ENCODE measurements at regions not wholly inside any gene's neighbourhood (a gene's known extent, or its start where the extent isn't known, plus 50 kb on each side); places are given as distances from the start of the nearest gene placed in this dataset.

DNA sequence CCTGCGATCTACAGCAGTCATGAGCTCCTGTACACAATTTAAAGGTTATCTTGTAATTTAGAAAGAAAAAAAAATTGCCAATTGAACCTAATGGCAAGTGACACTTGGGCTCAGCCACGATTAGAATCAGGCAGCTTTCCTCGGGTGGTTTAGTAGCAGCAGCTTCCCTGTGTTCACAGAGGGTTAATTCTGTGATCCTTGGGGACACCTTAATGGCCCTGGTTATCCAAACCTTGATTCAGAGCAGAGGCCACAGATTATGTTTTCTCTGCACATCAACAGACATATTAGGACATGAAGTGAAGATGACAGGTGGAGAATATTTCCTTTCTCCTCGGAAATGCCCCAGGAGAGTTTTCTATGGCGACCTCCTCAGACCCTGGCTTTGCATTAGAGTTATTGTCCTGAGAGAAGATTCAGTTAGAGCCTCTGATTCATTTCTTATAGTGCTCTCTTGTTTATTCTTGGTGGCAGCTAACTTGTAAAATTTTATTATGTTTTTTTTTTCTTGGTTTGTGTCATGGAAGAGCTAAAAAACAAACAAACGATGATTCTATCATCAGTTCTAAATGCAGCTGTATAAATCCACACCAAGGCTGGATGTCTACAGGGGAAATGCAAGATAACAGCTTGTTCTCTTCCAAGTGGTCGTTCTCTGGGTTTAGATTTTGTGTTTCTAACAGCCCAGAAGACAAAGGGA lies 351.2 kb upstream of the DYNLRB2 start:
- TF ChIP-seq, protein P1, sequence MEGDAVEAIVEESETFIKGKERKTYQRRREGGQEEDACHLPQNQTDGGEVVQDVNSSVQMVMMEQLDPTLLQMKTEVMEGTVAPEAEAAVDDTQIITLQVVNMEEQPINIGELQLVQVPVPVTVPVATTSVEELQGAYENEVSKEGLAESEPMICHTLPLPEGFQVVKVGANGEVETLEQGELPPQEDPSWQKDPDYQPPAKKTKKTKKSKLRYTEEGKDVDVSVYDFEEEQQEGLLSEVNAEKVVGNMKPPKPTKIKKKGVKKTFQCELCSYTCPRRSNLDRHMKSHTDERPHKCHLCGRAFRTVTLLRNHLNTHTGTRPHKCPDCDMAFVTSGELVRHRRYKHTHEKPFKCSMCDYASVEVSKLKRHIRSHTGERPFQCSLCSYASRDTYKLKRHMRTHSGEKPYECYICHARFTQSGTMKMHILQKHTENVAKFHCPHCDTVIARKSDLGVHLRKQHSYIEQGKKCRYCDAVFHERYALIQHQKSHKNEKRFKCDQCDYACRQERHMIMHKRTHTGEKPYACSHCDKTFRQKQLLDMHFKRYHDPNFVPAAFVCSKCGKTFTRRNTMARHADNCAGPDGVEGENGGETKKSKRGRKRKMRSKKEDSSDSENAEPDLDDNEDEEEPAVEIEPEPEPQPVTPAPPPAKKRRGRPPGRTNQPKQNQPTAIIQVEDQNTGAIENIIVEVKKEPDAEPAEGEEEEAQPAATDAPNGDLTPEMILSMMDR (IDR thresholded peaks at IDR 0.05; ENCODE audit: low read depth, low read length, poor library complexity, severe bottlenecking): no peak
- no peak for TF ChIP-seq EZH2phosphoT487 (IDR thresholded peaks at IDR 0.05; ENCODE audit: borderline replicate concordance, low read length)
- Histone ChIP-seq H3K4me2 (ENCODE audit: low read length) (no peak overlapping the region), H3K9me3 (ENCODE audit: control insufficient read depth, insufficient read depth, low read length) (no peaks in the 10 kb centered on the region), H3K36me3 (ENCODE audit: control insufficient read depth, low read length) (no peaks in the 10 kb centered on the region), H3K4me1 (ENCODE audit: control insufficient read depth, low read length) (no peaks in the 10 kb centered on the region), H3K4me3 (ENCODE audit: low read length) (no peak overlapping the region), H3K79me2 (ENCODE audit: control insufficient read depth, low read length) (no peaks in the 10 kb centered on the region), H3K27ac (ENCODE audit: low read depth, low read length) (no peak overlapping the region), H4K20me1 (ENCODE audit: control insufficient read depth, insufficient read depth, low read depth, low read length) (no peaks in the 10 kb centered on the region), H3K9me2 (replicated peaks; ENCODE audit: control insufficient read depth, low read length) (no peaks in the 10 kb centered on the region), H3F3A (ENCODE audit: control insufficient read depth, insufficient read depth) (no peaks in the 10 kb centered on the region), H3K27me3 (ENCODE audit: control insufficient read depth, low read length) (no peaks in the 10 kb centered on the region)

DNA sequence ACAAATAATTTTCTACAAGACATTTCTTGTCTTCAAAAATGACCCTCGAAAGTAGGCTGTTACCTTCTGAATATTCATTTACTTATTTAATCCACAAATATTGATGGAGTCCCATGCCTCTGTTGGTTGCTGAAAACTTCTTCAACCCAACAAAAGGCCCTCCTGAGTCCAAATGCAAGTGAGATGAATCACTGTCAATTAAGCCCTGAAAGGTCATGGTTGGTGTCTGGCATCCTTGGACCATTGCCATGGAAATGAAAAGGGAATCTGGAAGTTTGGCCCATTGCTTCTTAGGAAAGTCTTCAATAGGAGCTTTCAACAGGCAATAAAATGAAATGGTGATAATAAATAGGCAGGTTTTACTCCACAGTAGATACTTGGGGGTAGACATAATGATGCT lies 364.7 kb upstream of the DYNLRB2 start:
- Histone ChIP-seq H3K4me3 (ENCODE audit: low read length) (no peak overlapping the region), H3K9me3 (ENCODE audit: control insufficient read depth, insufficient read depth, low read length) (no peaks in the 10 kb centered on the region), H3K36me3 (ENCODE audit: control insufficient read depth, low read length) (no peaks in the 10 kb centered on the region), H4K20me1 (ENCODE audit: control insufficient read depth, insufficient read depth, low read depth, low read length) (no peaks in the 10 kb centered on the region), H3K4me2 (ENCODE audit: low read length) (no peak overlapping the region), H3K4me1 (ENCODE audit: control insufficient read depth, low read length) (no peaks in the 10 kb centered on the region), H3K79me2 (ENCODE audit: control insufficient read depth, low read length) (no peaks in the 10 kb centered on the region), H3K27me3 (ENCODE audit: control insufficient read depth, low read length) (no peaks in the 10 kb centered on the region), H3F3A (ENCODE audit: control insufficient read depth, insufficient read depth) (no peaks in the 10 kb centered on the region), H3K9me2 (replicated peaks; ENCODE audit: control insufficient read depth, low read length) (no peaks in the 10 kb centered on the region), H3K27ac (ENCODE audit: low read depth, low read length) (no peak overlapping the region)
- no peak for TF ChIP-seq EZH2phosphoT487 (IDR thresholded peaks at IDR 0.05; ENCODE audit: borderline replicate concordance, low read length)
- TF ChIP-seq, protein P1 (IDR thresholded peaks at IDR 0.05; ENCODE audit: low read depth, low read length, poor library complexity, severe bottlenecking): no peak

DNA sequence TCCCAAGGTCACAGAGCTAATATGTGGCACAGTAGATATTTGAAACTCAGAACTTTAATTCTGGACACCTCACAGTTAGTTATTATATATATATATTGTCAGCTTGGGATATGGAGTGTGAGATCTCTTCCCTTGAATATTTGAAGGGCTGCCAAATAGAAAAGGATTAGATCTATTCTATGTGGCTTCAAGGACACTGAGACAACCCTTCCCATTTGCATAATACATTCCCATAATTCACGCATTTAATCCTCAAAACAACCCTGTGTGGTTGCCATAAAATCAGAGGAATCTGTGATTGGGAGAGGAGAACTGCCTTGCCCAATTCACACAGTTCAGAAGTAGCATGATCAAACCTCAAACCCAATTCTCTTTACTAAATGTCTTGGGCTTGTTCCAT lies 365.8 kb upstream of the DYNLRB2 start:
- no peaks in the 10 kb centered on the region for H3K9me3 ChIP-seq (ENCODE audit: control insufficient read depth, insufficient read depth, low read length)
- no peak overlapping the region for H3K4me2 ChIP-seq (ENCODE audit: low read length)
- no peaks in the 10 kb centered on the region for H3K4me1 ChIP-seq (ENCODE audit: control insufficient read depth, low read length)
- H3K4me3 ChIP-seq (ENCODE audit: low read length): no peak overlapping the region
- H3F3A ChIP-seq (ENCODE audit: control insufficient read depth, insufficient read depth): no peaks in the 10 kb centered on the region
- H3K27me3 ChIP-seq (ENCODE audit: control insufficient read depth, low read length): no peaks in the 10 kb centered on the region
- no peaks in the 10 kb centered on the region for H4K20me1 ChIP-seq (ENCODE audit: control insufficient read depth, insufficient read depth, low read depth, low read length)
- no peak overlapping the region for H3K27ac ChIP-seq (ENCODE audit: low read depth, low read length)
- no peaks in the 10 kb centered on the region for H3K9me2 ChIP-seq (replicated peaks; ENCODE audit: control insufficient read depth, low read length)
- no peaks in the 10 kb centered on the region for H3K79me2 ChIP-seq (ENCODE audit: control insufficient read depth, low read length)
- TF ChIP-seq, protein P1 (IDR thresholded peaks at IDR 0.05; ENCODE audit: low read depth, low read length, poor library complexity, severe bottlenecking): no peak
- no peak for TF ChIP-seq EZH2phosphoT487 (IDR thresholded peaks at IDR 0.05; ENCODE audit: borderline replicate concordance, low read length)
- H3K36me3 ChIP-seq (ENCODE audit: control insufficient read depth, low read length): no peaks in the 10 kb centered on the region

All from DOHH2 (cell line).